HCEC 1CT (cell line): ENCODE measurements at regions not wholly inside any gene's neighbourhood (a gene's known extent, or its start where the extent isn't known, plus 50 kb on each side); places are given as distances from the start of the nearest gene placed in this dataset.
"Not testable (repeated sequence)": the region's sequence is repeated elsewhere in the genome, so short reads cannot be mapped to it uniquely, and the experiment has no call there.

ENCODE experiments used
- DNase-seq: peaks from one replicate; pipeline ENCODE4 v3.0.0-alpha.2; 2017

DNA sequence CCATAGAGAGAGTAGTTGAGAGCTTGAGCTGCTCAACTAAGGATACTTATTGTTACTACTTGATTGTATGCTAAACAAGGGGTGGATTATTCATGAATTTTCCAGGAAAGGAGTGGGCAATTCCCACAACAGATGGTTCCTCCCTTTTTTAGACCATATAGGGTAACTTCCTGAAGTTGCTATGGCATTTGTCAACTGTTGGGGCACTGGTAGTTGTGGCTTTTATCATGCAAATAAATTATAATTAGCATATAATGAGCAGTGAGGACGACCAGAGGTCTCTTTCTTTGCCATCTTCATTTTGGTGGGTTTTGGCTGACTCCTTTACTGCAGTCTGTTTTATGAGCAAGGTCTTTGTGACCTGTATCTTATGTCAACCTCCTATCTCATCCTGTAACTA, 1403.5 kb upstream of the PABPC4L start:
- DNase-seq = no peak

DNA sequence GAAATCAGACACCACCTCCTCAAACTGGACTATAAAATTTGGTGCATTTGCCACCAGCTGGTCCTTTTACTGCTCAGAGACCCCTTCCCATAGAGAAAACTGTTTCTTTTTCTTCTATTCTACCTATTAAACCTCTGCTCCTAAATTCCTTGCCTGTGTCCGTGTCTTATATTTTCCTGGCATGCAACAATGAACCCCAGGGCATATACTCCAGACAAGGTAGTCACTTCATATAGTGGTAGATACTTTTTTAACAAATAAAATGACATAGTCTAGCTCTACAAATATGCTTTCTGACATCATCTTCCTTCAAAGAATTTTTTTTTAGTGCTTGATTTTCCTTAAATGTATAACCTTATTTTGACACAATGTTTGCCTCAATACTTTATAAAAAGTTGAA, 1402.9 kb upstream of the PABPC4L start:
- DNase-seq = no peak

DNA sequence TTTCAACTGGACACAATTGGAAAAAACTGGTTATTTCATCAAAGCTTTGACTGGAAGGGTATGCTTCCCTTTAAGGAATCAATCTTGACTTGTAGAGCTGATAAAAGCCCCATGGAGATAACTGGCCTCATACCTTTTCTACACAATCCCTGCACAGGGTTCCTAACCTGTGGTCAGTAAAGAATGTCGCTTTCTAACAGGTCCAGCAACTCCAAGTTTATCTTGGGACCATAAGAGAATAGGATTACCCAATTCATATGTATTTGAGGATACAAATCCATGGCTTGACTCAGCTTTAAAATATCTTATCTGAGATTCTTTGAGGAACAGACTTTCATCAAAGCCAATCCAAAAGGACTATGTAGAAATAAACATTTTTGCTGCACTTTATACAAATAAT, 1399.8 kb upstream of the PABPC4L start:
- DNase-seq = no peak

DNA sequence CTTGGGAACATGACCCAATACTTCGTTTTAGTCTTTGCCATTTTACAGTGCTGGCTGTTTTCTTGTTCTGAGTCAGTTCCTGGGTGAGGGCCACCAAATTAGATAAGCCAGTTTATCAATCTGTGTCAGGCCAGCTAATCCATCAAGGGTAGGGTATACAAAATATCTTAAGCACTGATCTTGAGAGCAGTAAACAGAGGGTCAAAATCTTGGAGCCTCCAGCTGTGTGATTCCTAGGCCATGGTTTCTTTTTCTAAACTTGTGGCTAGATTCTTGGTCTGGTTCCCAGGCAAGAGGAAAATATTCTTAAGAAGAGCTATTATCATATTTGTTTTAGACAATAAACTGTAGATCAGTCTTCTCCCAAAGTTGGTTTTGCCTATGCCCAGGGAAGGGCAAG, 1396.6 kb upstream of the PABPC4L start:
- no peak for DNase-seq

DNA sequence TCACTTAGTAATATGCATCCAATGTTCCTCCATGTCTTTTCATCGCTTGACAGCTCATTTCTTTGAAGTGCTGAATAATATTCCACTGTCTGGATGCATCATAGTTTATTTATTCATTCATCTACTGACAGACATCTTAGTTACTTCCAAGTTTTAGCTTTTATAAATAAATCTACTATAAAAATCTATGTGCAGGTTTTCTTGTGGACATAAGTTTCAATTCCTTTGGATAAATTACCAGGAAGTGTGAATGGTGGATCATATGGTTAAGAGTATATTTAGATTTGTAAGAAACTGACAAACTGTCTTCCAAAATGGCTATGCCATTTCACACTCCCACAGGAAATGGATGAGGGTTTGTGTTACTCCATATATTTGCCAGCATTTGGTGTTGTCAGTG, 1392.9 kb upstream of the PABPC4L start:
- DNase-seq = no peak

DNA sequence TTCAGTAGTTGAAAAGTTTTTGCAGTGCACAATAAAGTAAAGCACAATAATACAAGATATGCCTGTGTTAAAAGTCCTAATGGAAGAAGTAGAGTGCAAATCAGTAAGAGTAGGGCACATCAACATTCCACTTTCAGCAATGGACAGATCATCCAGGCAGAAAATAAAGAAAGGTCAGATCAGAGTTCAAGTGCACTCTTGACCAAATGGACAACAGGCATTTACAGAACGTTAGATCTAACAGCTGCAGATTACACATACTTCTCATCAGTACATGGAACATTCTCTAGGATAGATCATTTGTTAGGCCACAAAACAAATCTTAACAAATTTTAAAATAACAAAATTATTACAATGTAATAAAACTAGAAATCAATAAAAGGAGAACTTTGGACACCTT, 1373.5 kb upstream of the PABPC4L start:
- no peak for DNase-seq

DNA sequence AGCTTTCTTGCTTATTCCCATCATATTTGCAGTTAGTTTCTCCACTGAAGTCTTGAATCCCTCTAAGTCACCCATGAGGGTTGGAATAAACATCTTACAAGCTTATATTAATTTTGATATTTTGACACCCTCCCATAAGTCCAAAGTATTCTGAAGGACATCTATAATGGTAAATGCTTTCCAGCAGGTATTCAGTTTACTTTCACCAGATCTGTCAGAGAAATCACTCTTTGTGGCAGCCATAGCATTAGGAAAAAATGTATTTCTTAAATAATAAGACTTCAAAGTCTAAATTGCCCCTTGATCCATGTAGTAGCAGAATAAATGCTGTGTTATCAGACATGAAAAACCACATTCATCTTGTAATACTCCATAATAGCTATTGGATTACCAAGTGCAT, 1371.7 kb upstream of the PABPC4L start:
- DNase-seq = no peak

DNA sequence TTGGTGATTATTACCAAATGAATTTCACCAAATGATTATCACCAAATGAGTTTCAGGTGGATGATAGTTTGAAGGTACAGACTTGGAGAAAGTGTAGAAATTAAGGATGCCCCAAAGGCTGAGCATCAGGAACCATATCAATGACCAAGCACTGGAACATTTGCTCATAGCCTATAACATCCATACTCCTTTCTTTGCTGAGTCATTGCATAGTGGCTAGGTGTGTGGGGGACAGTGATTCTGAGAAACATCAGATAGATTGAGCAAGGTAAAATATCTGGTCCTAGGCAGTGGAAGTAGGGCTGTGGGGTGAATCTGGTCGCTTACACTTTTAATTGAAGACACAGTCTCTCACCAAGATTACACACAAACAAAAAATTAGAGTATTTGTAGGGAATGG, 1362.5 kb upstream of the PABPC4L start:
- no peak for DNase-seq

DNA sequence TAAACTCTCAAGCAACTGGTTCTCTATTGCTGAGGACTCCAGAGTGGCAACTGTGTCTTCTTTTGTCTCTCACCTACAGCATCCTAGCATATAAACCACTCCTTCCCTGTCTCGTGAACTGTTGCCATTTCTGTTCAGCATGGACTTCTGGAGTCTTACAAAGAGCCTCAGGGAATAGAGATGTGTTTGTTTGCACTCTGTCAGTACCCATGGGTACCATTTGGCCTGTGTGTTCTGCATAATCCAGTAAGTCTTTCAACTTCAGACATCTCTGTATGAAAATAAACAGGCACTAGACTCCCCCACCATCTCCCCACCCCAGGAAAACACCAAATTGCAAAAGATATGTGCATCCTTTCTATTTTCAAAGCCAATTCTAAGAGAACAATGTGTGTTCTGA, 1351.6 kb upstream of the PABPC4L start:
- DNase-seq = no peak

DNA sequence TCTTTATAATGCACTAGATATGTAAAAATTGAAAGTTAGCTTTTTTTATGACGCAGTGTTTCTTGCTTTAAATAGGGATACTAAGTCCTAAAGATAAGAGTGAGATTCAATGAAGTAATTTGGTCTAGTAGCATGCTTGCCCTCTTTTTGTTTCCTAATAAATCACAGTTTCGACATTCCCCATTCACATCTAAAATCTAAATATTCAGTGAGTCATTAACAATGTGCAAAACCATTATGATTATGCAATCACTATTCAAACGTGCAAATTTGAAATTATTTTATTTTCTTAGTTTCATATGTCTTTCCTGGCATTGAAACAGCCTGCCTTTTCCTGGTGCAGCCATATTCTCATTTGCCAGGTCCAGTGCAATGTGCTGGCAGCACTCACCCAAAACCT, 1350.5 kb upstream of the PABPC4L start:
- DNase-seq = peak; percentile 20

DNA sequence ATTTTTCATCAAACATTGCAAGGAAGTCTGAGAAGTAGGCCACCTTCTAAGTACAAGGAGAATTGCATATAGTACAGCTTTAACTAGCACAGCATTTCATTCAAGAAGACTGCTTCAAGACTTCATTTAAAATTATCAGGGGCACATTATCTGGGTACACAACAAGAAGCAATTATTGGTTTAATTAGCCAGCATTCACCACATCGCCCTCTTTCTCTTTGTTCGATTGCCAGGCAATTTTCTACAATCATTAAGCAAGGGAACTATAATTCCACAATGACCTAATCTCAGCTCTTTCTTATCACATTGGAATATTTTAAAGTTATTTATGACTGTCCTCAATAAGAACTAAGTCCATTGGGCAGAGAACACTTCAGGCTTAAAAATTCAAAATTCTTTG, 1347.1 kb upstream of the PABPC4L start:
- DNase-seq = no peak

DNA sequence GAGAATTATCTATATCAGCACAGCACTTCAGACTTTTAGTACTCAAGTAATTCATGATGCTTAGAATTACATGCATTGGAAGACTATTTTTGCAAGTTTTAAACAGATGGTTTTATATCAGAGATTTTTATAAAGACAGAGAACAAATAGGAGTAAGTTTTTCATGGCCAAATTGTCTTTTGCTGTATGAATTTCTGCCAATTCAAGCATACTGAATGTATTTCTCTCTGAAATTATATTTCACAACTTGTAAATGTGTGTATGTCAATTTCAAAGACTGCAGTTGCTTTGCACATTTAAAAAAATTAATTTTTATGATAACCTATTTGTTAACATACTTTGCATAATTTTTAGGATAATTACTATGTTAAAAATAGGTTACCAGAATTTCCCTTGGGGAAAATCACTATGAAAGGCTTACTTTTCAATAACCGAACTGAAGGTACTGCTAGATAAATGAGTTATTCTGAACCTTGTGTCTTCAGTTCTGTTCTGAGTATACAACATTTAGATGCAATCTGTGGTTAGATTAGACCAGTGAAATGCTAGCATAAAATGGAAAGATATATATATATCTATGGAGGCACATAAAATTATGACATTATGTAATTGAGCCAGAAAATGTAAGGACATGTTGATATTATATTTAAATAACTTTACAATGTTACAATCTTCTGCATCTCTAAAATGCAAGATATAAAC, 1344.2 kb upstream of the PABPC4L start:
- DNase-seq = no peak

DNA sequence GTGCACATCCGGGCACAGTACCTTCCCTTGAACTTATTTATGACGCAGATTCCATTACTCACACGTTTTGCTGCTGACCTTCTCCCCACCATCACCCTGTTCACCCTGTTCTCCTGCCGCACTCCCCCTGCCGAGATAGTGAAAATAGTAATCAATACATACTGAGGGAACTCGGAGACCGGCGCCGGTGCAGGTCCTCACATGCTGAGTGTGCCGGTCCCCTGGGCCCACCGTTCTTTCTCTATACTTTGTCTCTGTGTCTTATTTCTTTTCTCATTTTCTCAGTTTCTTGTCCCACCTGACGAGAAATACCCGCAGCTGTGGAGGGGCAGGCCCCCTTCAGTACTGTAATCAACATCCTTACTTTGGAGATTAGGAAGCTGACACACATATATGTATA, 1337.1 kb upstream of the PABPC4L start:
- no peak for DNase-seq

DNA sequence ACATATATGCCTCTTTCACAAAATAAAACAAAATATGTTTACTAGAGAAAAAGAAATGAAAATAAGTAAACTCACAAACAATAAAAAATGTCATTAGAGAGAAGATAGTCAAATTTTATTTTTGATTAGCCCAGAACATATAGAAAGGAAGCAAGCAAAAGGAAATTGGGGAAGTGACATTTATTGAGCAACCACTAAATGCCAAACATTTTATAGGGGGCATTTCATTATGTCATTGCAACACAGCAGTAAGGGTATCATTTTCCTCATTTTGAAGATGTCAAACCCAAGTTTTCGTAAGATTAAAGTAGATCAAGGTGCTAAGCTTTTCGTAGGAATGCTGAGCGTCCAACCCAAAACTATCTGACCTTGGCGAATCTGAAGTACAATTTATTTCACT, 1331.5 kb upstream of the PABPC4L start:
- no peak for DNase-seq

DNA sequence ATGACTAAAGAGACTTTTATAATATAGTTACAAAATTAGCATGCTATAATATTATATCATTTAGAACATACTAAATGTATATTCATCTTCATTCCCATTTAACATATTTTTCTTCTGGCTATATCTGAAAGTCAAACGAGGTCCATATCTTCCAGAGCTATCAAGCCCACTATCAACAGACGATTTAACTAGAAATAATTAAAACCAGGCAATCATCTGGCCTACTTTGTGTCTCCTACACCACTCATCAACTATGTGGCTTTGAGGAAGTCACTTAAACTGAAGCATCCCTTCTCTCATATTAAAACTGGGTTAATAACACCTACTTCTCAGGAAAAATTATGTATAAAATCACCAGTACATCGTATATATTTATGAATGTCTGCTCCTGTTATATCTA, 1330.5 kb upstream of the PABPC4L start:
- no peak for DNase-seq

DNA sequence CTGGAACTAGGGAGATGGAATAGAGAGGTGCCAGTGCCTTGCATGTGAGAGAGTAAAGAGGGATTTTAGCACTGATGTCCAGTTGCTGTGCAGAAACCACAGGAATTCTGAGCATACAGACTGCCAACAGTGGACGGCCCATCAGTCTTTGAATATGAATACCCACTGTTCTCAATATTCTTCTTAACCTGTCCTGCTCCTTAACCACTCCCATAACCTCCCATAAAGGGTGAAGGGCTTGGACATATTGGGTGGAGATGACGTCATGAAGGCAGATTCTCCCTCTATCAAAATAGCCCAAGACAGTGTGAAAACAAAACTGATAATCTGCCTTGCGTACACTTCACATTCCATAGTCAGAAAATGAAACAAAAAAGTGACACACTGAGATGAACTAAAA, 1313.7 kb upstream of the PABPC4L start:
- DNase-seq = peak; percentile 7

DNA sequence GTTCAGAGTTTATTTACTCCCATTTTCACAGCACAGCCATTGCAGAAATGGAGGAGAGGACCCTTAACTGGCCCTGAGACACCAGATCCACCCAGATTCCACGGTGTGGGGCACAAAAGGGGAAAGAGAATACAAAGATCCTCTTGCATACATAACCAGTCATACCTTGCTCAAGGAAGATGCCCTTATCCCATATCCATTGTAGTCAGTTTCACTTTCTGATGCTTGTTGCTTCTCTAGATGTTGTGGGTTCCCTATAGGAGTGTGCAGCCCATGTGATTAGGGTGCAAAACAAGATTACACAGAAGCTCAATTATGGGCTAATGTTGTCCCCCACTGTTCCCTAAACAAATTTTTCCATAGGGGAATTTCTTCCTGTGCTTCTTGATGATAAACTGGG, 1309.0 kb upstream of the PABPC4L start:
- DNase-seq = no peak

DNA sequence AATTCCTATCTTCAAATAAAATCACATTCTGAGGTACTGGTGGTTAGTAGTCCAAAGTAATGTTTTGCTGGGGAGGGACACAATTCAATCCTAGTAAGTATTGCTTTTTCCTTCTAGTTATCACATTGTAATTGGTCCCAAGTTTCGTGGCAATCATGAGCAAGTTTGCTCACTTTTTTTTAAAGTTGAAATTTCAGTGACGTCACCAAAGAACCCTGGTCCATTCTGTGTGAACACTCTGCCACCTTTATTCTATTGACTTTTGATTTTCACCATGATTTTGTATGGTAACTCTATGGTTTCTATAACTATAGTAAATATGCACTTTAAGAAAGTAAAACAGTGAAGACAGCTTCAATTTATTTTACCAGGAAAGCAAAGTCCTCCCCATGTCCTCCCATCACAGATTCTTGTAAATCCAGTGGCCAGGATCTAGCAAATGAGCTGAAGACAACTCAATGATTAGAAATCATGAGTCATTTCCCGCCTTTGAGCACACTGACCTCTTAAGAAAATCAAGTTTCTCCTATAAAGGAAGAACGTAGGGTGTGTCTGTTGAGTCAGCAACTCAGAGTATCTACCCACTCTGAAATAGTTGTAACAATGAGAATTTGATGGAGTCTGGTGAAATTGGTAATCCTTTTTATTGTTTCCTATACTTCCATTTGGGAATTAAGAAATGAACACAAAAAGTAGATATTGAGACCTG, 1306.6 kb upstream of the PABPC4L start:
- peak; percentile 84 for DNase-seq

DNA sequence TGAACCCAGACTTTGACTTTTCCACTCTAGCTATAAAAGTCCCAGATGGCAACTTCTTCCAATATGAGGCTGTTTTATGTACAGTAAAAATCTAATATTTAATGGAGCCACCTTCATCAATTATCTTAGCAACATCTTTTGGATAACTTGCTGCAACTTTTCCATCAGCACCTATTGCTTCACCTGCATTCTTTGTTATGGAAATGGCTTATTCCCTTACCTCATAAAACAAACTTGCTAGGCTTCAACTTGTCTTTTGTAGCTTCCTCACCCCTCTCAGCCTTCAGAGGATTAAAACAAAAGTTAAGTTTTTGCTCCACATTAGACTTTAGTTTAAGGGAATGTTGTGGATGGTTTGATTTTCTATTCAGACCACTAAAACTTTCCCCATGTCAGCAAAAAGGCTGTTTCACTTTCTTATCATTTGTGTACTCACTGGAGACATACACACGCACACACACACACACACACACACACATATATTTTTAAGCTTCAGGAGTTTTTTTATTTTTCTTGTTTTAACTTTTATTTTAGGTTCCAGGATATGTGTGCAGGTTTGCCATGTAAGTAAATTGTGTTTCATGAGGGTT, 1296.1 kb upstream of the PABPC4L start:
- DNase-seq = no peak

DNA sequence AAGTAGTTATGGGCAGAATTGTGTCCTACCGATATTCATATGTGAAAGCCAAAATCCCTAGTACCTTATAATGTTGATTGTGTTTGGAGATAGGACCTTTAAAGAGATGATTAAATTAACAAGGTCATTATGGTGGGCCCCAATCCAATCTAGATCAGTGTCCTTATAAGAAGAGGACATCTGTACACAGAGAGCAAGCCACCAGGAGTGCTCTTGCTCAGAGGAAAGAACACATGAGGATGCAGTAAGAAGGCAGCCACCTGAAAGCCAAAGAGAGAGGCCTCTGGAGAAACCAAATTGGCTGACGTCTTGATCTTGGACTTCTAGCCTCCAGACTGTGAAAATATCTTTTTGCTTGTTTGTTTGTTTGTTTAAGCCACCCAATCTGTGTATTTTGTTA, 1290.8 kb upstream of the PABPC4L start:
- no peak for DNase-seq

DNA sequence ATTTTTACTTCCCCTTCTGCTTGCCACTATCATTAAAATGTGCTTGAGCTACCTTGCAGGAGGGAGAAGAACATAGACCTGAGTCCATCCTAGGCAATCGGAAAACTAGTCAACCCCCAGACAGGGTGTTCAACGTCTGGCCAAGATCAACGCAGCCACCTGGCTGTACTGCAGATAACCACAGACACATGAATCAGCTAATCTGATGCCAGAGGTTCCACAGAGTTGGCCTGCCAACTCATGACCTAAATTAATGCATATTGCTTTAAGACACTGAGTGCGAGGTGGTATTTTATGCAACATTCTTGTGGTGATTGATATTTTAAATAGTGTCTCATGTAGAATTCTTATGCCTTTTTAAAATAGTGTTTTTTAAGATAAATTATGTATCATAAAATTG, 1283.8 kb upstream of the PABPC4L start:
- no peak for DNase-seq

DNA sequence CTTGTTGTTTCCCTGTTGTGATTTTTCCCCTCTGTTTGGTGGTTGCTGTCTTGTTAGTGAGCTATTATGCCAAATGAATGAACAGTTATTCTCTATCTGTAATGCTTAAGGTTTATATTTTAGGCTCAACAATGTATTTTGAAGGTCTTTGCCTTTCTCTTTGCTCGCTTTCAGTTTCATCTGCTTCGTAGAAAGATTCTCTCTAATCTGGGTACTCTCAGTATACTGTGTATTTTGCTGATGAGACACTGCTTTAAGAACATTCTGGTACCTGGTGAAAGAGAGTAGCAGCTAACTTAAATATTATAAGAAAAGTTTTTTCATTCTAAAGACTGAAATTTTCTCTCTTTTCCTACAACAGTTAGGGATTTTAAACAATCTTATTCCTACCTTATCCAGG, 1274.7 kb upstream of the PABPC4L start:
- DNase-seq = no peak

DNA sequence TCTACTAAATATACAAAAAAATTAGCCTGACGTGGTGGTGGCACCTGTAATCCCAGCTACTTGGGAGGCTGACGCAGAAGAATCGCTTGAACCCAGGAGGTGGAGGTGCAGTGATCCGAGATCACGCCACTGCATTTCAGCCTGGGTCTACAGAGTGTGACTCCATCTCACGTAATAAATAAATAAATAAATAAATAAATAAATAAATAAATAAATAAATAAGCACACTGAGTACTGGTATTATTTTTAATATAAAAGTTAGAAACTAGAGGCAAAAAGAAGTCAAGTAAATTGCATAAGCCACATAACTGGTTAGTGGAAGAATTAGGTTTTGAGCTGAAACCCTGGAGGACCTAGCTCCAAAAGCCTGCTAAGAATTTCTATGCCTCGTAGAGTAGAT, 1262.7 kb upstream of the PABPC4L start:
- DNase-seq = no peak

DNA sequence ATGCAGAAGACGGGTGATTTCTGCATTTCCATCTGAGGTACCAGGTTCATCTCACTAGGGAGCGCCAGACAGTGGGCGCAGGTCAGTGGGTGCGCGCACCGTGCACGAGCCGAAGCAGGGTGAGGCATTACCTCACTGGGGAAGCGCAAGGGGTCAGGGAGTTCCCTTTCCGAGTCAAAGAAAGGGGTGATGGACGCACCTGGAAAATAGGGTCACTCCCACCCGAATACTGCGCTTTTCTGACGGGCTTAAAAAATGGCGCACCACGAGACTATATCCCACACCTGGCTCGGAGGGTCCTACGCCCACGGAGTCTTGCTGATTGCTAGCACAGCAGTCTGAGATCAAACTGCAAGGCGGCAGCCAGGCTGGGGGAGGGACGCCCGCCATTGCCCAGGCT, 1246.0 kb upstream of the PABPC4L start:
- not testable (repeated sequence) for DNase-seq

DNA sequence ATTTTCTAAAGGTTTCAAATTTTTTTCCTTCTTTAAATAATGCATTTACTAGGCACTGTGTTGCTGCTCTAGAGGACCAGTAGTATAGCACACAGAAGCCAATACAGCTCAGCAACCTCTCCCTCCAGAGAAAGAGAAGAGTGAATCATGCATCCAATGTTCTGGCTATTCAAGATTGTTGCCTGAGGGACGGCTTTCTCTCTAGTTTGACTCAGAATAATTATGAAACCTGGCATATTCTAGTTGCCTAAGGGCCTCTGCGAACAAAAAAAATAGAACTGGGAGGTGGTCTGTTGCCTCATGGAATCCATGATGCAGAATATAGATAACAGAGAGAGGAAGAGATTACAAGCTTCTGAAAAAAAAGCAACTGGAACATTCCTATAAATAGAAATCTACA, 1233.3 kb upstream of the PABPC4L start:
- DNase-seq = no peak
